Heart left ventricle (tissue), 16 donors: ENCODE measurements at regions not wholly inside any gene's neighbourhood (a gene's known extent, or its start where the extent isn't known, plus 50 kb on each side); places are given as distances from the start of the nearest gene placed in this dataset.

Experiments used
- ATAC-seq, 4 donors: fragments of 200-7000 bp; cut with Tn5 transposase; one replicate each; pipeline ENCODE4 v1.9.1; 2020 to 2022; ENCODE audit warnings: moderate library complexity in 4 of 4, mild to moderate bottlenecking in 3 of 4, moderate number of reproducible peaks in 1 of 4
- DNase-seq, 5 donors: peaks; one replicate each; pipeline ENCODE4 v3.0.0-alpha.2; 2020
- H3K27ac ChIP-seq, 12 donors: fragments of 200-600 bp; sonication (generic) in 4 of 12; one replicate each; pipeline versions ENCODE4 v1.5.0 to v1.8.0; 2016 to 2022; ENCODE audit warnings: mild to moderate bottlenecking in 2 of 12
- H3K27me3 ChIP-seq, 9 donors: fragments of 200-600 bp; sonication (generic) in 2 of 9; one replicate each; pipeline versions ENCODE4 v1.5.1 to v1.8.0; 2016 to 2022; ENCODE audit warnings: mild to moderate bottlenecking in 3 of 9
- H3K36me3 ChIP-seq, 9 donors: fragments of 200-600 bp; sonication (generic) in 2 of 9; one replicate each; pipeline versions ENCODE4 v1.5.0 to v1.8.0; 2018 to 2022; ENCODE audit warnings: mild to moderate bottlenecking in 2 of 9
- H3K4me1 ChIP-seq, 12 donors: fragments of 200-600 bp; sonication (generic) in 4 of 12; one replicate each; pipeline versions ENCODE4 v1.5.0 to v1.8.0; 2016 to 2022; ENCODE audit warnings: mild to moderate bottlenecking in 3 of 12
- H3K4me3 ChIP-seq, 12 donors: fragments of 200-600 bp; sonication (generic) in 4 of 12; one replicate each; pipeline versions ENCODE4 v1.5.0 to v1.8.0; 2017 to 2022; ENCODE audit warnings: mild to moderate bottlenecking in 9 of 12, moderate library complexity in 4 of 12
- H3K9me3 ChIP-seq, 12 donors: fragments of 200-600 bp; sonication (generic) in 4 of 12; one replicate each; pipeline versions ENCODE4 v1.5.0 to v1.8.0; 2016 to 2022; ENCODE audit warnings: mild to moderate bottlenecking in 1 of 12
- POLR2A ChIP-seq, 2 donors: fragments of 450-650 bp; IDR thresholded peaks; one replicate each; pipeline ENCODE4 v1.6.1; 2017; ENCODE audit warnings: antibody characterized with exemption in 2 of 2, mild to moderate bottlenecking in 2 of 2, moderate library complexity in 2 of 2
- WGBS, 4 donors: extraction: QIAGEN DNeasy Blood & Tissue Kit in 2 of 4; methylation state at CpG; one replicate each; pipeline versions ENCODE4 v1.1.5 to v1.1.7; 2013 to 2018; 5-methylcytosine and 5-hydroxymethylcytosine counted together
- intact Hi-C, 10 donors: fragments of 100-400 bp; cut with DNase I; formaldehyde crosslinking; loops; one replicate each; pipeline versions ENCODE4 v1.11.1 to v1.14.2; 2022
- TF ChIP-seq, protein P1 (sequence below), 12 donors: fragments of 200-600 bp; sonication (generic) in 4 of 12; IDR thresholded peaks; one replicate each; pipeline versions ENCODE4 v1.5.0 to v1.8.0; 2018 to 2022; ENCODE audit warnings: antibody characterized with exemption in 12 of 12, mild to moderate bottlenecking in 5 of 12
- donor health status: ischemic (EF 13 %, LVEDD 7.1; RV severe dilation, severe dysfunction).
- donor health status: healthy with polysubstance abuse.
- donor health status: DM: no; HTN: yes; CAD: no.
- donor health status: DM: no; HTN: no; CAD: no.
- donor health status: ischemic (EF 25% LVEDD 6.9; RV normal size, moderate dysfunction).
- donor health status: ischemic (EF 25% LVEDD 5.7; RV mildly dilated, moderate dysfunction).
- donor health status: healthy.
- donor health status: DM: yes; HTN: yes; CAD: no.
- donor health status: ischemic (EF 35%, LVEDD 5.7; RV mildly dilated, moderate dysfunction).
- donor health status: nonischemic (EF 11% LVEDD 7.7; RV severe dilation, severe dysfunction).
- donor health status: DM: yes; HTN: yes; CAD: no.
- donor health status: PGD.
- donor health status: ischemic (EF 29% LVEDD 5.4; RV normal size, mild dysfunction).
- donor health status: nonischemic (EF 23%, LVEDD 6.1; RV moderate dilation, normal function).

DNA sequence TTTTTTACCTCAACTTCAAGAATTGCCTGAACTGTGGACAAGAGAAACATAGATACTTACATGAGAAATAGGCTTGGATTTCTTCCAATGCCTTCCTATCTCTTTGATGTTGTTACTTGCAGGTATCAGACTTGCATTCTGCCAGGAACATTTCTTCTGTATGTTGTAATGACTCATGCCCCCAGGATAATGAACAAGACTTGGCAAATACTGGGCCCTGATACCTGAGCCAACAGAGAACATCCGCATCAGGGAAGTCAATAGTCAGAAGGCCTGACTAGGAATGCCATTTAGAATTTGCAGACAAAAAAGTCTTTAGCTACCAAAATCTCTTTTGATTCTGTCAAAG is 273.7 kb upstream of the KIRREL3 start:
- ATAC-seq (no peak), DNase-seq (no peak)
- Histone ChIP-seq H3K4me1 (no peaks in the 10 kb centered on the region), H3K36me3 (no peaks in the 10 kb centered on the region), H3K4me3 (no peak overlapping the region), H3K27ac (no peak overlapping the region), H3K27me3 (peaks cover 0 to 8% (median 0%) of the 10 kb centered on the region in 9 donors), H3K9me3 (no peaks in the 10 kb centered on the region)
- TF ChIP-seq POLR2A (IDR thresholded peaks at IDR 0.05) = no peak
- TF ChIP-seq, protein P1, sequence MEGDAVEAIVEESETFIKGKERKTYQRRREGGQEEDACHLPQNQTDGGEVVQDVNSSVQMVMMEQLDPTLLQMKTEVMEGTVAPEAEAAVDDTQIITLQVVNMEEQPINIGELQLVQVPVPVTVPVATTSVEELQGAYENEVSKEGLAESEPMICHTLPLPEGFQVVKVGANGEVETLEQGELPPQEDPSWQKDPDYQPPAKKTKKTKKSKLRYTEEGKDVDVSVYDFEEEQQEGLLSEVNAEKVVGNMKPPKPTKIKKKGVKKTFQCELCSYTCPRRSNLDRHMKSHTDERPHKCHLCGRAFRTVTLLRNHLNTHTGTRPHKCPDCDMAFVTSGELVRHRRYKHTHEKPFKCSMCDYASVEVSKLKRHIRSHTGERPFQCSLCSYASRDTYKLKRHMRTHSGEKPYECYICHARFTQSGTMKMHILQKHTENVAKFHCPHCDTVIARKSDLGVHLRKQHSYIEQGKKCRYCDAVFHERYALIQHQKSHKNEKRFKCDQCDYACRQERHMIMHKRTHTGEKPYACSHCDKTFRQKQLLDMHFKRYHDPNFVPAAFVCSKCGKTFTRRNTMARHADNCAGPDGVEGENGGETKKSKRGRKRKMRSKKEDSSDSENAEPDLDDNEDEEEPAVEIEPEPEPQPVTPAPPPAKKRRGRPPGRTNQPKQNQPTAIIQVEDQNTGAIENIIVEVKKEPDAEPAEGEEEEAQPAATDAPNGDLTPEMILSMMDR (IDR thresholded peaks at IDR 0.05) = no peak
- intact Hi-C loops = no loop called here
- WGBS, 4 donors = 83 to 98% (median 90%) methylated on average over 1 of the region's 1 CpG

DNA sequence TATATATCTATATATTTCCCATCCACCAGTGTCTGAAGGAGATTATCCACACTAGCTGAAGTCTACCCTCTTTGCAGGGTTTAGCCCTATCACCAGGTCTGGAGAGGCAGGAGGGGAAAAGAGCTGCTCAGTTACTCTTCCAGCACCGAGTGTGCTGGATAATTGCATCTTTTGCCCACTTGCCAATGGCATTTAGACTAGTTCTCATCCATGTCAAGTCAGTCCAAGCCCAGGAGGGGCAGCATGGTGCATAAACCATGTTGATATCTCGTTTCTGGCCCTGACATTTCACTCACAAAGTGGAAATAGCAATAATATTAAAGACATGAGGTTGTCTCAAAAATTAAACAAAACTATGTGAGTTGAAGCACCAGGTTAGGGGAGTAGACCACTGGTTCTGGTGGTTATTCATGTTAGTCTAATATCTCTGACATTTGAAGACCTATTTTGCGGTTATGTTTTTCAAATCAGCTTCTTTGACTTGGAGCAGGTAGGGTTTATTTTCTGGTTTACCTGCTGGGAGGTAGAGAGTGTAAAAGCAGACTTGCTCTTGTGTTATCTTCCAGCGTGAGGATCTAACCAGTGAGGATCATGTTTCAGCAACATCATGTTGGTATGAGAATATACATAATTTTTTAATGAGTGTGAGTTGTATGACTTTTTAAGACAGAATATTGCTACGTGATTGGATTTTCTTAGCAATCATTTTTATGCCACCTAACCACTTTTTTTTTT is 273.2 kb upstream of the KIRREL3 start:
- no peak for DNase-seq
- H3K4me1 ChIP-seq = no peaks in the 10 kb centered on the region
- H3K27me3 ChIP-seq = peaks cover 0 to 8% (median 0%) of the 10 kb centered on the region in 9 donors
- TF ChIP-seq, protein P1 (IDR thresholded peaks at IDR 0.05) = no peak
- no peak for TF ChIP-seq POLR2A (IDR thresholded peaks at IDR 0.05)
- ATAC-seq = no peak
- WGBS, 4 donors = 70 to 78% (median 72%) methylated on average over 5 of the region's 5 CpGs
- no peaks in the 10 kb centered on the region for H3K9me3 ChIP-seq
- no peak overlapping the region for H3K27ac ChIP-seq
- intact Hi-C loops = no loop called here
- H3K36me3 ChIP-seq = no peaks in the 10 kb centered on the region
- H3K4me3 ChIP-seq = no peak overlapping the region

DNA sequence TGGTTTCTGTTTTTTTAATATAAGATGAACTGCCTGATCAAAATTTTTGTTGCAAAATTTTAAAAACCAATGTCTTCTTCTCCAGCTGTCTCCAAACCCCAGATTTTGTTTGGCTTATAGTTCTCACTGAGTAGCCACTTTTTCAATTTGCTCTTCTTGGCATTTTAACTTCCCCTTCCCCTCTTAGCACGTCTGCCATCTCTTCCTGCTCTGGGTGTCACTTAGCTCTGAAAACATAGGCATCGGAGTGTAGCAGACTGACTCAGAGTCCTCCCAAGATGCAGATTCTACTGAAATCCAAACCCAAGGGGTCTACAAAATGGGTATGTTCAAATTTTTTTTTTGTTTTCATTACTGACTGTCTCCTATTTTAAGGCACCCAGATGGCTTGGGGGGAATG is 270.3 kb upstream of the KIRREL3 start:
- TF ChIP-seq POLR2A (IDR thresholded peaks at IDR 0.05) = no peak
- TF ChIP-seq, protein P1 (IDR thresholded peaks at IDR 0.05) = no peak
- H3K9me3 ChIP-seq = peaks cover 0 to 5% (median 0%) of the 10 kb centered on the region in 12 donors
- 52 to 57% (median 54%) methylated on average over 2 of the region's 2 CpGs for WGBS, 4 donors

DNA sequence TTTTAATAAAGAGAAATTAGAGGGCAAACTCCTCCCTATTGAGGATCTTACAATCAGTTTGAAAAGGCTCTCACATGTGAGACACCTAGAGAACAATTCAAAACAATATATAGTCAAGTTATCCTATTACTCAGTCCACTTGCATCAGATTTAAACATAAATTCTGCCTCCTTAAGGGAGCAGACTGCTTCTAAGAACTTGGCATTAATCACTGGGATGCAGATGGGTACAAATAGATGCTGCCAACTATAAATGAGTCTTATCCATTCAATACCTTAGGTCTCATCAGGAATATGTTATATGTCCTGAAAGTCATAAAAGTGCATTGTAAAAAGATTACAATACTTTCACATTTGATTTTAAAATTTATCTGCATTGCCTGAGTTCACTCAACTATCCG is 269.3 kb upstream of the KIRREL3 start:
- WGBS, 4 donors = 88 to 97% (median 94%) methylated on average over 1 of the region's 1 CpG
- H3K4me3 ChIP-seq = no peak overlapping the region
- intact Hi-C loops = no loop called here
- no peak overlapping the region for H3K27ac ChIP-seq
- H3K36me3 ChIP-seq = no peaks in the 10 kb centered on the region
- TF ChIP-seq, protein P1 (IDR thresholded peaks at IDR 0.05) = no peak
- TF ChIP-seq POLR2A (IDR thresholded peaks at IDR 0.05) = no peak
- ATAC-seq (no peak), DNase-seq (no peak)
- H3K27me3 ChIP-seq = peaks cover 0 to 3% (median 0%) of the 10 kb centered on the region in 9 donors
- no peaks in the 10 kb centered on the region for H3K4me1 ChIP-seq
- H3K9me3 ChIP-seq = peaks cover 0 to 5% (median 0%) of the 10 kb centered on the region in 12 donors

More for the DNA sequence above, 270.3 kb upstream of the KIRREL3 start:
- no peak for DNase-seq
- Histone ChIP-seq H3K27me3 (peaks cover 0 to 3% (median 0%) of the 10 kb centered on the region in 9 donors), H3K27ac (no peak overlapping the region), H3K36me3 (no peaks in the 10 kb centered on the region), H3K4me1 (no peaks in the 10 kb centered on the region), H3K4me3 (no peak overlapping the region)
- no peak for ATAC-seq
- intact Hi-C loops = no loop called here
